Thoracic aorta (tissue), 2 donors: ENCODE measurements at regions not wholly inside any gene's neighbourhood (a gene's known extent, or its start where the extent isn't known, plus 50 kb on each side); places are given as distances from the start of the nearest gene placed in this dataset.

Source experiments
- ATAC-seq: fragments of 150-250 bp; one replicate; pipeline ENCODE4 v1.8.0; 2017; ENCODE audit warnings: low read depth; ENCODE audit not compliant: insufficient number of reproducible peaks, low FRiP score
- DNase-seq: peaks from one replicate; pipeline ENCODE4 v3.0.0-alpha.2; 2020; ENCODE audit warnings: low spot score
- H3K27ac ChIP-seq, 2 donors: fragments of 200-600 bp; sonication (generic); 1 replicate in 1 of 2; 2 replicates in 1 of 2; pipeline ENCODE4 v1.5.1; 2016; ENCODE audit warnings: mild to moderate bottlenecking in 2 of 2, moderate library complexity in 2 of 2
- H3K27me3 ChIP-seq: fragments of 200-600 bp; sonication (generic); replicated peaks from 2 replicates; pipeline ENCODE4 v1.6.0; 2016; ENCODE audit warnings: mild to moderate bottlenecking; ENCODE audit not compliant: insufficient read depth
- H3K36me3 ChIP-seq: fragments of 200-600 bp; sonication (generic); one replicate; pipeline ENCODE4 v1.5.1; 2016
- H3K4me1 ChIP-seq, 2 donors: fragments of 200-600 bp; sonication (generic); 1 replicate in 1 of 2; 2 replicates in 1 of 2; pipeline versions ENCODE4 v1.5.1 to v1.6.0; 2016; ENCODE audit warnings: low read depth in 2 of 2, mild to moderate bottlenecking in 1 of 2; ENCODE audit not compliant: control insufficient read depth in 1 of 2
- H3K4me3 ChIP-seq: fragments of 200-600 bp; sonication (generic); 2 replicates; pipeline ENCODE4 v1.5.1; 2016; ENCODE audit warnings: mild to moderate bottlenecking
- H3K9me3 ChIP-seq: fragments of 200-600 bp; sonication (generic); 2 replicates; pipeline ENCODE4 v1.5.1; 2016
- CTCF ChIP-seq: fragments of 200-600 bp; sonication (generic); IDR thresholded peaks from one replicate; pipeline ENCODE4 v1.5.1; 2019; ENCODE audit warnings: antibody characterized with exemption

GRCh38 chr10:83469728-83470331, 669.5 kb upstream of the GHITM start:
- DNase-seq (no peak), ATAC-seq (no peak)
- no peaks in the 10 kb centered on the region for H3K4me1 ChIP-seq
- no peak overlapping the region for H3K4me3 ChIP-seq
- H3K27ac ChIP-seq = no peak overlapping the region
- TF ChIP-seq CTCF = no peak
- H3K9me3 ChIP-seq = no peaks in the 10 kb centered on the region
- no peaks in the 10 kb centered on the region for H3K36me3 ChIP-seq
- no peaks in the 10 kb centered on the region for H3K27me3 ChIP-seq

- ATAC-seq (no peak), DNase-seq (no peak)
- TF ChIP-seq CTCF = no peak
- H3K4me1 ChIP-seq = no peaks in the 10 kb centered on the region
- no peaks in the 10 kb centered on the region for H3K9me3 ChIP-seq
- no peak overlapping the region for H3K27ac ChIP-seq
- H3K36me3 ChIP-seq = no peaks in the 10 kb centered on the region
- no peaks in the 10 kb centered on the region for H3K27me3 ChIP-seq
- no peak overlapping the region for H3K4me3 ChIP-seq
These were observed 663.1 kb upstream of the GHITM start for GRCh38 chr10:83476211-83476610.

- no peak for ATAC-seq
- no peak for TF ChIP-seq CTCF
- H3K36me3 ChIP-seq = no peaks in the 10 kb centered on the region
- H3K27me3 ChIP-seq = no peaks in the 10 kb centered on the region
- H3K9me3 ChIP-seq = no peaks in the 10 kb centered on the region
- DNase-seq = no peak
- H3K4me3 ChIP-seq = no peak overlapping the region
- no peaks in the 10 kb centered on the region for H3K4me1 ChIP-seq
- no peak overlapping the region for H3K27ac ChIP-seq
These were observed 650.1 kb upstream of the GHITM start for GRCh38 chr10:83489161-83489560.

- Histone ChIP-seq H3K27ac (no peak overlapping the region), H3K27me3 (no peaks in the 10 kb centered on the region)
- ATAC-seq = no peak
These were observed 647.3 kb upstream of the GHITM start for GRCh38 chr10:83492004-83492403.

GRCh38 chr10:83512681-83513080, 626.6 kb upstream of the GHITM start:
- no peak overlapping the region for H3K27ac ChIP-seq
- H3K4me1 ChIP-seq = no peaks in the 10 kb centered on the region
- no peaks in the 10 kb centered on the region for H3K27me3 ChIP-seq
- TF ChIP-seq CTCF = no peak
- DNase-seq = no peak
- no peaks in the 10 kb centered on the region for H3K36me3 ChIP-seq
- no peak overlapping the region for H3K4me3 ChIP-seq
- ATAC-seq = no peak
- no peaks in the 10 kb centered on the region for H3K9me3 ChIP-seq

More at GRCh38 chr10:83492004-83492403, 647.3 kb upstream of the GHITM start:
- no peaks in the 10 kb centered on the region for H3K36me3 ChIP-seq
- no peak overlapping the region for H3K4me3 ChIP-seq
- no peaks in the 10 kb centered on the region for H3K9me3 ChIP-seq
- no peak for DNase-seq
- TF ChIP-seq CTCF = no peak
- no peaks in the 10 kb centered on the region for H3K4me1 ChIP-seq
